Loucy (cell line): ENCODE measurements at regions not wholly inside any gene's neighbourhood (a gene's known extent, or its start where the extent isn't known, plus 50 kb on each side); places are given as distances from the start of the nearest gene placed in this dataset.

Source experiments
- H2AFZ ChIP-seq: fragments of 200-600 bp; sonication (generic); 2 replicates; pipeline ENCODE4 v1.6.0; 2016; ENCODE audit warnings: antibody characterized with exemption, mild to moderate bottlenecking, low read length, moderate library complexity
- H3F3A ChIP-seq: fragments of 200-600 bp; 2 replicates; pipeline ENCODE4 v1.6.0; 2016; ENCODE audit warnings: antibody characterized with exemption, low read depth, mild to moderate bottlenecking
- H3K27me3 ChIP-seq: fragments of 200-600 bp; sonication (generic); 2 replicates; pipeline ENCODE4 v1.6.1; 2014; ENCODE audit warnings: low read length, mild to moderate bottlenecking; ENCODE audit not compliant: insufficient read depth, poor library complexity, severe bottlenecking
- H3K36me3 ChIP-seq: fragments of 200-600 bp; sonication (generic); 2 replicates; pipeline ENCODE4 v1.6.1; 2016; ENCODE audit warnings: low read length; ENCODE audit not compliant: insufficient read depth
- H3K4me1 ChIP-seq: fragments of 200-600 bp; sonication (generic); 2 replicates; pipeline ENCODE4 v1.5.1; 2014; ENCODE audit warnings: low read length, mild to moderate bottlenecking; ENCODE audit not compliant: insufficient read depth, poor library complexity, severe bottlenecking
- H3K4me2 ChIP-seq: fragments of 200-600 bp; sonication (generic); 2 replicates; pipeline ENCODE4 v1.6.0; 2014; ENCODE audit warnings: antibody characterized with exemption, low read length, low read depth, mild to moderate bottlenecking; ENCODE audit not compliant: poor library complexity, severe bottlenecking
- H3K4me3 ChIP-seq: fragments of 200-600 bp; sonication (generic); 2 replicates; pipeline ENCODE4 v1.5.1; 2014; ENCODE audit warnings: low read length, mild to moderate bottlenecking, mixed read lengths; ENCODE audit not compliant: poor library complexity, severe bottlenecking
- H3K79me2 ChIP-seq: fragments of 200-600 bp; sonication (generic); 2 replicates; pipeline ENCODE4 v1.6.1; 2014; ENCODE audit warnings: low read length; ENCODE audit not compliant: insufficient read depth
- H3K9ac ChIP-seq: fragments of 200-600 bp; sonication (generic); 2 replicates; pipeline ENCODE4 v1.6.0; 2014; ENCODE audit warnings: mild to moderate bottlenecking, low read depth, low read length, moderate library complexity; ENCODE audit not compliant: poor library complexity, severe bottlenecking
- H3K9me2 ChIP-seq: fragments of 200-600 bp; sonication (generic); replicated peaks from 2 replicates; pipeline ENCODE4 v1.6.1; 2016; ENCODE audit warnings: low read depth, low read length, mixed read lengths
- H3K9me3 ChIP-seq: fragments of 200-600 bp; sonication (generic); 2 replicates; pipeline ENCODE4 v1.6.1; 2014; ENCODE audit warnings: mild to moderate bottlenecking, antibody characterized with exemption, low read length, low read depth; ENCODE audit not compliant: insufficient read depth
- H4K20me1 ChIP-seq: fragments of 200-600 bp; sonication (generic); 2 replicates; pipeline ENCODE4 v1.6.0; 2014; ENCODE audit warnings: antibody characterized with exemption, low read length, mild to moderate bottlenecking; ENCODE audit not compliant: insufficient read depth, poor library complexity, severe bottlenecking
- CTCF ChIP-seq: fragments of 200-600 bp; sonication (generic); conservative IDR thresholded peaks from 2 replicates; pipeline ENCODE4 v1.5.1; 2014; ENCODE audit warnings: mild to moderate bottlenecking, antibody characterized with exemption, low read length
- EZH2phosphoT487 ChIP-seq: fragments of 200-600 bp; IDR thresholded peaks from 2 replicates; pipeline ENCODE4 v1.6.1; 2018; ENCODE audit warnings: antibody characterized with exemption, mild to moderate bottlenecking, moderate library complexity, borderline replicate concordance

DNA sequence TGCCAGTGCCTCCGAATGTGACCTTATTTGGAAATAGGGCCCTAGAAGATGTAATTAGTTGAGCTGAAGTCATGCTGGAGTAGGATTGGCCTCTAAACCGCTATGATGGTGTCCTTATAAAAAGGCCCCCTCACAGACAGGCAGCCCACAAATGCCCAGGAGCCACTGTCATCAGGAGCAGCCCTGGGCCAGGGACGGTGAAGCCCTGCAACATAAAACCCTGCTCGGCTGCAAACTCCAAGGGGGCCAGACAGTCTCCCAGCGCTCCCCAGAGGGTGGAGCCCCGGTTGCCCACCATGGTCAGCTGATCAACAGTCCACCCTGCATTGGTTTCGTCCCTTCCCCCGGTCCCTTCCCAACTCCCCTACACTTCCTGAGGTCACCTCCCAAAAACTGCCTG lies 351.7 kb downstream of the FOXL1 start:
- Histone ChIP-seq H3K79me2 (no peaks in the 10 kb centered on the region), H3K4me3 (no peak overlapping the region), H3K27me3 (no peaks in the 10 kb centered on the region), H3K9me3 (no peaks in the 10 kb centered on the region), H4K20me1 (no peaks in the 10 kb centered on the region), H3F3A (no peaks in the 10 kb centered on the region), H3K4me2 (no peak overlapping the region), H3K9me2 (no peaks in the 10 kb centered on the region), H2AFZ (no peak overlapping the region), H3K4me1 (peaks cover 5% of the 10 kb centered on the region), H3K36me3 (no peaks in the 10 kb centered on the region), H3K9ac (no peak overlapping the region)
- TF ChIP-seq EZH2phosphoT487 = no peak
- TF ChIP-seq CTCF = no peak

DNA sequence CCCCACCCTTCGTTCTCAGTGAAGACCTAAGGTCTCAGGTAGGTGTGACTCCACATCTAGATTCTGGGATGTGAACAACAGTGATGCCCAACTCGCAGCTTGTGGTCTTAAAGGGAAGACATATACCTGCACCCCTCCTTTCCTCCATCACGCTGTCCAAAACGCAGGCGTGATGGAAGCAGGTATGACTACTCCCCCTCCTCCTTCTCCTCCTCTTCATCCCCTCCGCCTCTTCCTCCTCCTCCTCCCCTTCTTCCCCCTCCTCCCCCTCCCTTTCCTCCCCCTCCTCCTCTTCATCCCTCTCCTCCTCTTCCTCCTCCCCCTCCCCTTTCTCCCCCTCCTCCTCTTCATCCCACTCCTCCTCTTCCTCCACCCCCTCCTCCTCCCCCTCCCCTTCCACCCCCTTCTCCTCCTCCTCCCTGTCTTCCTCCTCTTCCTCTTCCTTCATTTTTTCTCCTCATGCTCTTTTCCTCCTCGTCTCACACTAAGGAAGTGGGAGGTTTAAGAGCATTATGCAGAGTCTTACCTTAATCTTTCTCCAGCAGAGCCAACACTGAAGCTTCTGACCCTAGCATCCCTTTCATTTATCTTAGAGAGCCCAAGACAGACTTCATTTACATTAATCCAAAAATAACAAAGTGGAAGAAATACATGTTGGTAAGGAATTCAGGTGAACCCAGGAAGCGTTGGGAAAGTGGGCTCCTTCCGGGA lies 352.5 kb downstream of the FOXL1 start:
- Histone ChIP-seq H4K20me1 (no peaks in the 10 kb centered on the region), H3K4me3 (no peak overlapping the region), H3K4me1 (peaks cover 5% of the 10 kb centered on the region), H3K9me2 (no peaks in the 10 kb centered on the region), H3K27me3 (no peaks in the 10 kb centered on the region), H3K79me2 (no peaks in the 10 kb centered on the region), H3K9me3 (no peaks in the 10 kb centered on the region), H3K9ac (no peak overlapping the region), H3K36me3 (no peaks in the 10 kb centered on the region), H3F3A (no peaks in the 10 kb centered on the region), H3K4me2 (no peak overlapping the region), H2AFZ (no peak overlapping the region)
- no peak for TF ChIP-seq CTCF
- TF ChIP-seq EZH2phosphoT487 = no peak

DNA sequence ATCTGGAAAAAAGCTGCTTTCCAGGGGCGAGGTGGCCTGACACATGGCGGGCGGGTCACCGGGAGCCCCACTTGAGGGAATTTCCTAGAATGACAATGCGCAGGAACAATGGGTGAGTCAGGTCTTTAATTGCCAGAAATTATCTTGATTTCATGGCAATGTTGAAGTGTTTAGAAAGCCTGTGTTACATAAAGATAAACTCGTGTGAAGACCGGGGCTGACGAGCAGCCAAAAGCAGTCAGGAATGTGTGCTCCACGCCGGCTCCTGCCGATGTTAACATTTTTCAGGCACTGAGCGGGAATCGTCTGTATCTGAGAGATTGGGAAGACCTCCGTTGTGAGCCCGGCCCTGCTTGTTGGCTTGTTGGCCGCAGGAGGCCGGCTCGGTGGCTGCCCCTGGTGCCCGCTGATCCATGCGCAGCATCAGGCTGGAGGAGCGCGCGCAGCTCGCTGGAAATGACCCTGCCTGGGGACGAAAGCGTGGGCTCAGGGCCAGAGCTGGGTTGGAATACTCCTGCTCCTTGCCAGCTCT lies 353.1 kb downstream of the FOXL1 start:
- peaks cover 5% of the 10 kb centered on the region for H3K4me1 ChIP-seq
- no peak overlapping the region for H3K9ac ChIP-seq
- no peaks in the 10 kb centered on the region for H3K9me3 ChIP-seq
- H3K27me3 ChIP-seq = peaks cover 6% of the 10 kb centered on the region
- no peaks in the 10 kb centered on the region for H4K20me1 ChIP-seq
- no peak overlapping the region for H3K4me2 ChIP-seq
- H3K9me2 ChIP-seq = no peaks in the 10 kb centered on the region
- H3K4me3 ChIP-seq = no peak overlapping the region
- TF ChIP-seq EZH2phosphoT487 (no peak), CTCF (no peak)
- H3K36me3 ChIP-seq = no peaks in the 10 kb centered on the region
- H3F3A ChIP-seq = no peaks in the 10 kb centered on the region
- no peak overlapping the region for H2AFZ ChIP-seq
- H3K79me2 ChIP-seq = no peaks in the 10 kb centered on the region
